SK-N-SH (cell line): ENCODE measurements at regions not wholly inside any gene's neighbourhood (a gene's known extent, or its start where the extent isn't known, plus 50 kb on each side); places are given as distances from the start of the nearest gene placed in this dataset.
A peak's percentile ranks its signal among the peaks of the same experiment; 100 is the strongest.

Experiments used
- CTCF ChIA-PET: fragments of 300-600, 350-600 bp; formaldehyde crosslinking; extraction: SDS; loops from one replicate; lab custom pipeline; 2021; lab: Yijun Ruan, JAX
- POLR2A ChIA-PET: fragments of 350-600 bp; sonication (Branson Sonifier 250); formaldehyde crosslinking; extraction: SDS; loops from one replicate; lab custom pipeline; 2020; ENCODE audit warnings: antibody characterized with exemption, inconsistent platforms; lab: Yijun Ruan, JAX
- DNase-seq: peaks from one replicate; pipeline ENCODE4 v3.0.0; 2012
- H2AFZ ChIP-seq: fragments of 200-600 bp; sonication (generic); 2 replicates; pipeline ENCODE4 v1.8.1; 2016; ENCODE audit warnings: antibody characterized with exemption, mild to moderate bottlenecking, low read depth
- H3F3A ChIP-seq: fragments of 200-600 bp; sonication (generic); replicated peaks from 2 replicates; pipeline ENCODE3; 2016; ENCODE audit warnings: antibody characterized with exemption, mild to moderate bottlenecking; ENCODE audit not compliant: insufficient read depth
- H3K27ac ChIP-seq, 2 experiments: fragments of 200-500 bp in 1 of 2; fragments of 200-600 bp in 1 of 2; sonication (Bioruptor generic) in 1 of 2; sonication (generic), shearing (Covaris generic) in 1 of 2; 2 replicates each; pipeline versions ENCODE4 v1.5.1 to v1.6.1; 2014 to 2016; ENCODE audit warnings: low read depth in 2 of 2, inconsistent platforms in 1 of 2, low read length in 1 of 2, mild to moderate bottlenecking in 1 of 2, mixed read lengths in 1 of 2
- H3K27me3 ChIP-seq: fragments of 200-600 bp; sonication (generic), shearing (Covaris generic); 2 replicates; pipeline ENCODE4 v1.6.1; 2016; ENCODE audit warnings: mixed run types; ENCODE audit not compliant: insufficient read depth
- H3K36me3 ChIP-seq, 2 experiments: fragments of 200-500 bp in 1 of 2; fragments of 200-600 bp in 1 of 2; sonication (Bioruptor generic) in 1 of 2; sonication (generic) in 1 of 2; replicated peaks in 1 of 2; 2 replicates each; pipeline versions ENCODE3 to v1.5.1; 2014 to 2016; ENCODE audit warnings: low read length in 1 of 2, mild to moderate bottlenecking in 1 of 2; ENCODE audit not compliant: insufficient read depth in 2 of 2, control insufficient read depth in 1 of 2
- H3K4me1 ChIP-seq, 2 experiments: fragments of 200-500 bp in 1 of 2; fragments of 200-600 bp in 1 of 2; sonication (Bioruptor generic) in 1 of 2; sonication (generic), shearing (Covaris generic) in 1 of 2; 2 replicates each; pipeline versions ENCODE4 v1.5.1 to v1.6.1; 2014 to 2016; ENCODE audit warnings: low read depth in 1 of 2, low read length in 1 of 2, mixed run types in 1 of 2; ENCODE audit not compliant: insufficient read depth in 2 of 2, control insufficient read depth in 1 of 2
- H3K4me2 ChIP-seq: fragments of 200-600 bp; sonication (generic), shearing (Covaris generic); 2 replicates; pipeline ENCODE4 v1.6.1; 2017; ENCODE audit warnings: mixed run types
- H3K4me3 ChIP-seq, 2 experiments: fragments of 200-500 bp in 1 of 2; fragments of 200-600 bp in 1 of 2; sonication (Bioruptor generic) in 1 of 2; sonication (generic), shearing (Covaris generic) in 1 of 2; 2 replicates each; pipeline versions ENCODE4 v1.5.1 to v1.8.1; 2014 to 2016; ENCODE audit warnings: low read depth in 2 of 2, inconsistent platforms in 1 of 2, low read length in 1 of 2, mild to moderate bottlenecking in 1 of 2, mixed read lengths in 1 of 2, moderate library complexity in 1 of 2
- H3K79me2 ChIP-seq: fragments of 200-600 bp; sonication (generic); 2 replicates; pipeline ENCODE4 v1.8.1; 2017; ENCODE audit warnings: mild to moderate bottlenecking; ENCODE audit not compliant: insufficient read depth
- H3K9ac ChIP-seq: fragments of 200-600 bp; sonication (generic); 2 replicates; pipeline ENCODE4 v1.6.1; 2017; ENCODE audit warnings: mixed run types
- H3K9me2 ChIP-seq: fragments of 200-600 bp; sonication (generic); 2 replicates; pipeline ENCODE4 v1.6.1; 2017; ENCODE audit warnings: mixed run types
- H3K9me3 ChIP-seq: fragments of 200-600 bp; sonication (generic); 2 replicates; pipeline ENCODE4 v1.6.1; 2017; ENCODE audit warnings: mixed run types, mild to moderate bottlenecking, moderate library complexity
- H4K20me1 ChIP-seq: fragments of 200-600 bp; sonication (generic); 2 replicates; pipeline ENCODE4 v1.6.1; 2017; ENCODE audit warnings: mild to moderate bottlenecking, mixed run types; ENCODE audit not compliant: insufficient read depth
- EZH2phosphoT487 ChIP-seq: fragments of 200-600 bp; sonication (generic); IDR thresholded peaks from 2 replicates; pipeline ENCODE4 v1.6.1; 2017; ENCODE audit warnings: low read depth, mixed run types, mild to moderate bottlenecking, antibody characterized with exemption, moderate library complexity, borderline replicate concordance
- FOSL2 ChIP-seq: IDR thresholded peaks from 2 replicates; pipeline ENCODE4 v1.4.0; 2012; ENCODE audit warnings: low read depth, mild to moderate bottlenecking, moderate library complexity, borderline replicate concordance
- JUND ChIP-seq: IDR thresholded peaks from 2 replicates; pipeline ENCODE4 v1.4.0; 2012
- MEF2A ChIP-seq: IDR thresholded peaks from 2 replicates; pipeline ENCODE4 v1.4.0; 2012; ENCODE audit warnings: low read depth, borderline replicate concordance
- POLR2AphosphoS5 ChIP-seq: IDR thresholded peaks from 2 replicates; pipeline ENCODE4 v1.6.1; 2012; ENCODE audit warnings: low read depth, low read length
- RAD21 ChIP-seq: IDR thresholded peaks from 2 replicates; pipeline ENCODE4 v1.6.1; 2012; ENCODE audit warnings: mild to moderate bottlenecking, low read length
- TCF12 ChIP-seq: IDR thresholded peaks from 2 replicates; pipeline ENCODE4 v1.4.0; 2012
- TEAD4 ChIP-seq: IDR thresholded peaks from 2 replicates; pipeline ENCODE4 v1.4.0; 2012; ENCODE audit warnings: mild to moderate bottlenecking, borderline replicate concordance; ENCODE audit not compliant: insufficient read depth
- WGBS: methylation state at CpG from one replicate; pipeline ENCODE4 v1.1.6; 2017; ENCODE audit warnings: low lambda C conversion rate; 5-methylcytosine and 5-hydroxymethylcytosine counted together
- TF ChIP-seq, protein P1 (sequence below): IDR thresholded peaks from 2 replicates; pipeline ENCODE4 v1.6.1; 2012; ENCODE audit warnings: mild to moderate bottlenecking, low read depth, low read length, moderate library complexity
- TF ChIP-seq, protein P2 (sequence below): IDR thresholded peaks from 2 replicates; pipeline ENCODE4; 2012
- TF ChIP-seq, protein P3 (sequence below): fragments of 150-350 bp; IDR thresholded peaks from 2 replicates; pipeline ENCODE4 v1.6.1; 2016; ENCODE audit warnings: mild to moderate bottlenecking, low read depth, low read length
- TF ChIP-seq, protein P4 (sequence below): IDR thresholded peaks from 2 replicates; pipeline ENCODE4 v1.4.0; 2012; ENCODE audit warnings: low read depth, borderline replicate concordance

DNA sequence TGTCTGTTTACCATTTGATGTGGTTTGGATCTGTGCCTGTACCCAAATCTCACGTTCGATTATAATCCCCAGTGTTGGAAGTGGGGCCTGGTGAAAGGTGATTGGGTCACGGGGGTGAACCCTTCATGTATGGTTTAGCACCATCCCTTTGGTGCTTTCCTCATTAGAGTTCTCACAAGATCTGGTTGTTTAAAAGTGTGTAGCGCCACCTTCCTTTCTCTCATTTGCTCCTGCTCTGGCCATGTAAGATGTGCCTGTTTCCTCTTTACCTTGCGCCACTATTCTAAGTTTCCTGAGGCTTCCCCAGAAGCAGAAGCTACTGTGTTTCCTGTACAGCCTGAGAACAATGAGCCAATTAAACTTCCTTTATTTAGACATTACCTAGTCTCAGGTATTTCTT lies 610.7 kb upstream of the ADGRL3 start:
- Histone ChIP-seq H3F3A (no peaks in the 10 kb centered on the region), H3K9ac (no peak overlapping the region), H3K4me2 (no peak overlapping the region)
- CTCF ChIA-PET = no interaction called here
- TF ChIP-seq RAD21 = no peak
- TF ChIP-seq, protein P1, sequence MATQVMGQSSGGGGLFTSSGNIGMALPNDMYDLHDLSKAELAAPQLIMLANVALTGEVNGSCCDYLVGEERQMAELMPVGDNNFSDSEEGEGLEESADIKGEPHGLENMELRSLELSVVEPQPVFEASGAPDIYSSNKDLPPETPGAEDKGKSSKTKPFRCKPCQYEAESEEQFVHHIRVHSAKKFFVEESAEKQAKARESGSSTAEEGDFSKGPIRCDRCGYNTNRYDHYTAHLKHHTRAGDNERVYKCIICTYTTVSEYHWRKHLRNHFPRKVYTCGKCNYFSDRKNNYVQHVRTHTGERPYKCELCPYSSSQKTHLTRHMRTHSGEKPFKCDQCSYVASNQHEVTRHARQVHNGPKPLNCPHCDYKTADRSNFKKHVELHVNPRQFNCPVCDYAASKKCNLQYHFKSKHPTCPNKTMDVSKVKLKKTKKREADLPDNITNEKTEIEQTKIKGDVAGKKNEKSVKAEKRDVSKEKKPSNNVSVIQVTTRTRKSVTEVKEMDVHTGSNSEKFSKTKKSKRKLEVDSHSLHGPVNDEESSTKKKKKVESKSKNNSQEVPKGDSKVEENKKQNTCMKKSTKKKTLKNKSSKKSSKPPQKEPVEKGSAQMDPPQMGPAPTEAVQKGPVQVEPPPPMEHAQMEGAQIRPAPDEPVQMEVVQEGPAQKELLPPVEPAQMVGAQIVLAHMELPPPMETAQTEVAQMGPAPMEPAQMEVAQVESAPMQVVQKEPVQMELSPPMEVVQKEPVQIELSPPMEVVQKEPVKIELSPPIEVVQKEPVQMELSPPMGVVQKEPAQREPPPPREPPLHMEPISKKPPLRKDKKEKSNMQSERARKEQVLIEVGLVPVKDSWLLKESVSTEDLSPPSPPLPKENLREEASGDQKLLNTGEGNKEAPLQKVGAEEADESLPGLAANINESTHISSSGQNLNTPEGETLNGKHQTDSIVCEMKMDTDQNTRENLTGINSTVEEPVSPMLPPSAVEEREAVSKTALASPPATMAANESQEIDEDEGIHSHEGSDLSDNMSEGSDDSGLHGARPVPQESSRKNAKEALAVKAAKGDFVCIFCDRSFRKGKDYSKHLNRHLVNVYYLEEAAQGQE = no peak
- TF ChIP-seq, all 33 proteins: peak for 0
- no peaks in the 10 kb centered on the region for H3K36me3 ChIP-seq
- H4K20me1 ChIP-seq = no peaks in the 10 kb centered on the region
- no peaks in the 10 kb centered on the region for H3K27me3 ChIP-seq
- H2AFZ ChIP-seq = no peak overlapping the region
- H3K9me2 ChIP-seq = no peaks in the 10 kb centered on the region
- no peak overlapping the region for H3K4me3 ChIP-seq
- H3K4me1 ChIP-seq = no peaks in the 10 kb centered on the region; a peak in 1 of 4 replicates
- no peaks in the 10 kb centered on the region for H3K79me2 ChIP-seq
- H3K27ac ChIP-seq = no peak overlapping the region
- H3K9me3 ChIP-seq = no peaks in the 10 kb centered on the region
- POLR2A ChIA-PET = no interaction called here
- 32% methylated on average over 5 of the region's 5 CpGs for WGBS
- DNase-seq = no peak

DNA sequence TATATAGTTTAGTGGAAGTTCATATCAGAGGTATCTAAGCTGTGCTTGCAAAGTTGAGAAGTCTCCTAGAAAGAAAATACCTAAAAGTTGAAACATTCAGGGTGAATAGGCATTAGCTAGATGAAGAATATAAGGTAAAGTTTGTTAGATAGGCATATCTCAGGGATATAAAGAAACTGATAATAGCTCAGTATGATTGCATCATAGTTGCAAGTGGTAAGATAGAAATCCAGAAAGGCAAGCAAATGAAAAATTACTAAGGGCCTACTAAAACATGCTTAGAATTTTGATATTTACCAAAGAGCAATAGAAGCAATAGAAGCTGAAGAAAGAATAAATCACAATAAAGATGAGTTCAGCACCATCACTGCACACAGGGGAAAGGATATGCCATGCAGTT lies 610.0 kb upstream of the ADGRL3 start:
- no peak overlapping the region for H3K4me3 ChIP-seq
- H3K36me3 ChIP-seq = no peaks in the 10 kb centered on the region
- no peaks in the 10 kb centered on the region for H4K20me1 ChIP-seq
- no peaks in the 10 kb centered on the region for H3F3A ChIP-seq
- H3K79me2 ChIP-seq = no peaks in the 10 kb centered on the region
- no peak for DNase-seq
- POLR2A ChIA-PET = no interaction called here
- no peaks in the 10 kb centered on the region for H3K27me3 ChIP-seq
- CTCF ChIA-PET = no interaction called here
- H3K9me2 ChIP-seq = no peaks in the 10 kb centered on the region
- TF ChIP-seq TEAD4 (no peak), JUND (no peak)
- H3K9me3 ChIP-seq = no peaks in the 10 kb centered on the region
- H3K9ac ChIP-seq = no peak overlapping the region
- H2AFZ ChIP-seq = no peak overlapping the region
- H3K4me1 ChIP-seq = no peaks in the 10 kb centered on the region; a peak in 1 of 4 replicates
- no peak overlapping the region for H3K4me2 ChIP-seq
- H3K27ac ChIP-seq = no peak overlapping the region

DNA sequence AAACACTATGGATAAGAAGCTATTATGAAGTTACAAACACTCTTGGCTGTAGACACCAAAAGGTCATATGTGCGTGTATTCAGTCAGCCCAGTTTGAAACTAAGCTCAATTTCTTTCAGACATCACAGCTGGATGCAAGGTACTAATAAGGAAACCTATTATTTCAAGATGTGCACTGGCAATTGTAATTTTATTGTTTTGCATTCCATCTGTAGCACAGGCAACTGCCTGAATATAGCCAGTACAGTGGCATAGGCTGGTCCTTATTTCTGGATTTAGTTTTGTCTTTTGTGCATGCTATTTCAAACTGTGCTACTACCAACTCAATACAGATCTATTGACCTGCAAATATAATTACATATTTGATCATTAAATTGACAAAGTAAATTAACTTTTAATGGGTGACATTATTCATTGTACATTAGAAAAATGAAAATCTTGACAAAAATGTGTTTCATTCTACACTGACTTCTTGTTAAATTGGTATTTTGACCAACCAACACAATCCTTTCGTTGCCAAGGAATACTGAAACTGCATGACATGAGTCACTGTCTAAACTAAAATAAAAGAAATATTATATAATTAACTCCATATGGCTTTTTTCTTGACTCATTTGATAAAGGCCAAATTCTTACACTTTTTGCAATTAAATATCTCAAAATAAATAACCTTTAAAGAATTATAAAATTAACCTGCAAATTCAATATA lies 594.3 kb upstream of the ADGRL3 start:
- WGBS = 8% methylated on average over 2 of the region's 2 CpGs
- CTCF ChIA-PET = no interaction called here
- no peaks in the 10 kb centered on the region for H3K9me2 ChIP-seq

More for the DNA sequence above, 594.3 kb upstream of the ADGRL3 start:
- Histone ChIP-seq H2AFZ (no peak overlapping the region), H3K79me2 (no peaks in the 10 kb centered on the region; the same call in 1 of the 2 replicates), H3K9ac (peak overlapping the region; percentile 10; the same call in 1 of the 2 replicates), H3K4me3 (no peak overlapping the region), H3K27ac (peak overlapping the region in 1 of 2 experiments; percentile 72; a peak in 2 of 4 replicates), H3K36me3 (no peaks in the 10 kb centered on the region), H3F3A (peaks cover 7% of the 10 kb centered on the region), H3K4me2 (peak overlapping the region; percentile 39), H3K9me3 (no peaks in the 10 kb centered on the region), H3K27me3 (no peaks in the 10 kb centered on the region), H3K4me1 (no peaks in the 10 kb centered on the region; a peak in 1 of 4 replicates), H4K20me1 (no peaks in the 10 kb centered on the region)
- POLR2A ChIA-PET = no interaction called here
- TF ChIP-seq MEF2A (no peak), POLR2AphosphoS5 (no peak), TCF12 (peak; percentile 56), FOSL2 (0 out of 2 replicates have a peak, but pooled peaks have one; percentile 17), EZH2phosphoT487 (no peak)
- TF ChIP-seq, protein P2, sequence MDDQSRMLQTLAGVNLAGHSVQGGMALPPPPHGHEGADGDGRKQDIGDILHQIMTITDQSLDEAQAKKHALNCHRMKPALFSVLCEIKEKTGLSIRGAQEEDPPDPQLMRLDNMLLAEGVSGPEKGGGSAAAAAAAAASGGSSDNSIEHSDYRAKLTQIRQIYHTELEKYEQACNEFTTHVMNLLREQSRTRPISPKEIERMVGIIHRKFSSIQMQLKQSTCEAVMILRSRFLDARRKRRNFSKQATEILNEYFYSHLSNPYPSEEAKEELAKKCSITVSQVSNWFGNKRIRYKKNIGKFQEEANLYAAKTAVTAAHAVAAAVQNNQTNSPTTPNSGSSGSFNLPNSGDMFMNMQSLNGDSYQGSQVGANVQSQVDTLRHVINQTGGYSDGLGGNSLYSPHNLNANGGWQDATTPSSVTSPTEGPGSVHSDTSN = no peak
- TF ChIP-seq, protein P3, sequence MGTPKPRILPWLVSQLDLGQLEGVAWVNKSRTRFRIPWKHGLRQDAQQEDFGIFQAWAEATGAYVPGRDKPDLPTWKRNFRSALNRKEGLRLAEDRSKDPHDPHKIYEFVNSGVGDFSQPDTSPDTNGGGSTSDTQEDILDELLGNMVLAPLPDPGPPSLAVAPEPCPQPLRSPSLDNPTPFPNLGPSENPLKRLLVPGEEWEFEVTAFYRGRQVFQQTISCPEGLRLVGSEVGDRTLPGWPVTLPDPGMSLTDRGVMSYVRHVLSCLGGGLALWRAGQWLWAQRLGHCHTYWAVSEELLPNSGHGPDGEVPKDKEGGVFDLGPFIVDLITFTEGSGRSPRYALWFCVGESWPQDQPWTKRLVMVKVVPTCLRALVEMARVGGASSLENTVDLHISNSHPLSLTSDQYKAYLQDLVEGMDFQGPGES = no peak
- TF ChIP-seq, protein P4, sequence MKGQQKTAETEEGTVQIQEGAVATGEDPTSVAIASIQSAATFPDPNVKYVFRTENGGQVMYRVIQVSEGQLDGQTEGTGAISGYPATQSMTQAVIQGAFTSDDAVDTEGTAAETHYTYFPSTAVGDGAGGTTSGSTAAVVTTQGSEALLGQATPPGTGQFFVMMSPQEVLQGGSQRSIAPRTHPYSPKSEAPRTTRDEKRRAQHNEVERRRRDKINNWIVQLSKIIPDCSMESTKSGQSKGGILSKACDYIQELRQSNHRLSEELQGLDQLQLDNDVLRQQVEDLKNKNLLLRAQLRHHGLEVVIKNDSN = no peak
- no peak for DNase-seq
